Keratinocyte (primary cell): ENCODE measurements at regions not wholly inside any gene's neighbourhood (a gene's known extent, or its start where the extent isn't known, plus 50 kb on each side); places are given as distances from the start of the nearest gene placed in this dataset.

ENCODE experiments used
- DNase-seq: peaks from one replicate; pipeline ENCODE4 v3.0.0-alpha.2; 2011; ENCODE audit warnings: low read depth, missing footprints, low spot score
- FAIRE-seq: peaks from 2 replicates; lab custom pipeline; 2011; peaks lifted over from hg19 to GRCh38; lab: Jason Lieb, UNC
- H2AFZ ChIP-seq: 2 replicates; pipeline ENCODE4 v1.6.0; 2012; ENCODE audit warnings: low read length, control low read depth, inconsistent platforms; ENCODE audit not compliant: control insufficient read depth
- H3K27ac ChIP-seq: 2 replicates; pipeline ENCODE4 v1.5.1; 2011; ENCODE audit warnings: low read length; ENCODE audit not compliant: control insufficient read depth, insufficient read depth
- H3K27me3 ChIP-seq: 3 replicates; pipeline ENCODE4 v1.6.0; 2011; ENCODE audit warnings: low read length; ENCODE audit not compliant: control insufficient read depth, insufficient read depth; ENCODE audit errors: extremely low read depth
- H3K36me3 ChIP-seq, 2 experiments: 2 replicates in 1 of 2; 3 replicates in 1 of 2; pipeline ENCODE4 v1.5.1; 2011; ENCODE audit warnings: low read length in 2 of 2, mild to moderate bottlenecking in 1 of 2; ENCODE audit not compliant: control insufficient read depth in 2 of 2, insufficient read depth in 2 of 2; ENCODE audit errors: extremely low read depth in 1 of 2
- H3K4me1 ChIP-seq: 3 replicates; pipeline ENCODE4 v1.5.1; 2011; ENCODE audit warnings: low read length; ENCODE audit not compliant: control insufficient read depth, insufficient read depth; ENCODE audit errors: extremely low read depth
- H3K4me2 ChIP-seq: 3 replicates; pipeline ENCODE4 v1.6.0; 2011; ENCODE audit warnings: low read depth, low read length; ENCODE audit not compliant: control insufficient read depth, insufficient read depth; ENCODE audit errors: extremely low read depth
- H3K4me3 ChIP-seq, 3 experiments: fragments of 200-600 bp in 1 of 3; sonication (generic) in 1 of 3; 2 replicates in 2 of 3; 3 replicates in 1 of 3; pipeline ENCODE4 v1.5.1; 2011 to 2016; ENCODE audit warnings: low read length in 3 of 3, mild to moderate bottlenecking in 3 of 3, control low read depth in 2 of 3, inconsistent platforms in 1 of 3, low read depth in 1 of 3, mixed read lengths in 1 of 3, mixed run types in 1 of 3, moderate library complexity in 1 of 3; ENCODE audit not compliant: control insufficient read depth in 2 of 3, insufficient read depth in 2 of 3; ENCODE audit errors: extremely low read depth in 1 of 3
- H3K79me2 ChIP-seq: 2 replicates; pipeline ENCODE4 v1.6.0; 2012; ENCODE audit warnings: low read length; ENCODE audit not compliant: control insufficient read depth, insufficient read depth
- H3K9ac ChIP-seq: 3 replicates; pipeline ENCODE4 v1.6.0; 2011; ENCODE audit warnings: low read length; ENCODE audit not compliant: control insufficient read depth, insufficient read depth; ENCODE audit errors: extremely low read depth
- H3K9me1 ChIP-seq: 3 replicates; pipeline ENCODE4 v1.6.0; 2011; ENCODE audit warnings: low read length; ENCODE audit not compliant: control insufficient read depth, insufficient read depth; ENCODE audit errors: extremely low read depth
- H3K9me3 ChIP-seq: 2 replicates; pipeline ENCODE4 v1.5.1; 2012; ENCODE audit warnings: low read depth, low read length; ENCODE audit not compliant: control insufficient read depth
- H4K20me1 ChIP-seq: 3 replicates; pipeline ENCODE4 v1.6.0; 2011; ENCODE audit warnings: low read length; ENCODE audit not compliant: control insufficient read depth, insufficient read depth; ENCODE audit errors: extremely low read depth
- EZH2 ChIP-seq: IDR thresholded peaks from one replicate; pipeline ENCODE4 v1.6.1; 2012; ENCODE audit warnings: inconsistent platforms, mild to moderate bottlenecking, low read length, moderate library complexity
- dilution Hi-C: fragments of 300-500 bp; cut with MboI; formaldehyde crosslinking; loops from one replicate; pipeline ENCODE4 v1.7.0; 2020; ENCODE audit warnings: low sequenced_read_pairs; ENCODE audit not compliant: extremely low pct_ligation_motif_present
- TF ChIP-seq, protein P1 (sequence below), 3 experiments: IDR thresholded peaks in 1 of 3; conservative IDR thresholded peaks in 1 of 3; optimal IDR thresholded peaks in 1 of 3; 2 replicates in 2 of 3; 3 replicates in 1 of 3; pipeline versions ENCODE3 to v1.5.1; 2011; ENCODE audit warnings: low read length in 3 of 3, mild to moderate bottlenecking in 3 of 3, moderate library complexity in 2 of 3, control low read depth in 1 of 3, inconsistent platforms in 1 of 3; ENCODE audit not compliant: insufficient read depth in 2 of 3; ENCODE audit errors: extremely low read depth in 1 of 3

DNA sequence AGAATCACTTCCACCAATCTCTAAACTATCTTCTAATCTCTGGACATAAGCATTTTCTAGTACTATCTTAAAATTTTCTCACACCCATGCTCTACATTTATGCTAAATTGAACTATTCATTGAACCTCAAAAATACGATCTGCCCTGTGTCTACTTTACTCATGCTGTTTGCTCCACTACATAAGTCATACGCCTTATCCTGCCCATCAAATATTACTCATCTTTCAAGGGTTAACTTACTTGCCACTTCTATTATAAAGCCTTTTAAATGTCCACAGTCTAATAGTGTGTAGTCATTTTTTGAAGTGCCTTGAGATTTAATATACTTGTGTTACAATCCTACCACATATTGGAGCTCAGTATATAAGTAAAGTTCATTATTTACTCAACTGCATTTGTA lies 727.7 kb upstream of the SLIT2 start:
- Histone ChIP-seq H3K36me3 (no peaks in the 10 kb centered on the region), H3K9ac (no peak overlapping the region), H3K9me3 (no peaks in the 10 kb centered on the region), H3K9me1 (no peaks in the 10 kb centered on the region), H3K79me2 (no peaks in the 10 kb centered on the region), H3K27ac (no peak overlapping the region), H3K4me3 (no peak overlapping the region), H2AFZ (no peak overlapping the region), H4K20me1 (no peaks in the 10 kb centered on the region), H3K4me2 (no peak overlapping the region), H3K4me1 (no peaks in the 10 kb centered on the region), H3K27me3 (no peaks in the 10 kb centered on the region)
- no peak for TF ChIP-seq EZH2
- TF ChIP-seq, protein P1, sequence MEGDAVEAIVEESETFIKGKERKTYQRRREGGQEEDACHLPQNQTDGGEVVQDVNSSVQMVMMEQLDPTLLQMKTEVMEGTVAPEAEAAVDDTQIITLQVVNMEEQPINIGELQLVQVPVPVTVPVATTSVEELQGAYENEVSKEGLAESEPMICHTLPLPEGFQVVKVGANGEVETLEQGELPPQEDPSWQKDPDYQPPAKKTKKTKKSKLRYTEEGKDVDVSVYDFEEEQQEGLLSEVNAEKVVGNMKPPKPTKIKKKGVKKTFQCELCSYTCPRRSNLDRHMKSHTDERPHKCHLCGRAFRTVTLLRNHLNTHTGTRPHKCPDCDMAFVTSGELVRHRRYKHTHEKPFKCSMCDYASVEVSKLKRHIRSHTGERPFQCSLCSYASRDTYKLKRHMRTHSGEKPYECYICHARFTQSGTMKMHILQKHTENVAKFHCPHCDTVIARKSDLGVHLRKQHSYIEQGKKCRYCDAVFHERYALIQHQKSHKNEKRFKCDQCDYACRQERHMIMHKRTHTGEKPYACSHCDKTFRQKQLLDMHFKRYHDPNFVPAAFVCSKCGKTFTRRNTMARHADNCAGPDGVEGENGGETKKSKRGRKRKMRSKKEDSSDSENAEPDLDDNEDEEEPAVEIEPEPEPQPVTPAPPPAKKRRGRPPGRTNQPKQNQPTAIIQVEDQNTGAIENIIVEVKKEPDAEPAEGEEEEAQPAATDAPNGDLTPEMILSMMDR (optimal IDR thresholded peaks at IDR 0.05 in 1 of 3, IDR thresholded peaks at IDR 0.05 in 1 of 3, conservative IDR thresholded peaks at IDR 0.05 in 1 of 3; ENCODE audit: extremely low read depth in 1 of 3, insufficient read depth in 2 of 3, low read length in 3 of 3): no peak
- FAIRE-seq (no peak), DNase-seq (no peak)
- dilution Hi-C loops: no loop called here

DNA sequence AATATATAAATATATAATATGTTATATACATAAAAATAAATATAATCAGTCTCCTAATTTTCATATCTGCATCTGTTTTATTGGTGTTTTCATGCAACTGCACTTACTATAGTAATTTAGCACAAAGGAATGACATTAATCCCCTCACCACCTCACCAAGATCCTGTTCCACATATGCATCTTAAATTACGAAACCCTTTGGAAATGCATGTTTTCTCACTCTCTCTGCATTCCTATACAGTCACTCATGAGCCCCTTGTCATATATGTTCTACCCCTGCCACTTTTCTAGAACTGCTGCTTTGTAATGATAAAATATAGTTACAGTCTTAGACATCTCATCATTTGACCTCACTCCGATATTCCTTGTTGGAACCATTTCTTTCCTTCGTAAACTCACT lies 728.7 kb upstream of the SLIT2 start:
- Histone ChIP-seq H3K9me1 (no peaks in the 10 kb centered on the region), H3K4me2 (no peak overlapping the region), H3K27ac (no peak overlapping the region), H3K9me3 (no peaks in the 10 kb centered on the region), H3K9ac (no peak overlapping the region), H3K4me3 (no peak overlapping the region), H2AFZ (no peak overlapping the region), H3K4me1 (no peaks in the 10 kb centered on the region), H3K79me2 (no peaks in the 10 kb centered on the region), H3K36me3 (no peaks in the 10 kb centered on the region), H3K27me3 (no peaks in the 10 kb centered on the region), H4K20me1 (no peaks in the 10 kb centered on the region)
- FAIRE-seq: no peak
- no peak for DNase-seq
- TF ChIP-seq, protein P1 (optimal IDR thresholded peaks at IDR 0.05 in 1 of 3, IDR thresholded peaks at IDR 0.05 in 1 of 3, conservative IDR thresholded peaks at IDR 0.05 in 1 of 3; ENCODE audit: extremely low read depth in 1 of 3, insufficient read depth in 2 of 3, low read length in 3 of 3): no peak
- no peak for TF ChIP-seq EZH2
- dilution Hi-C loops: no loop called here
